ENCODE measurements at regions not wholly inside any gene's neighbourhood (a gene's known extent, or its start where the extent isn't known, plus 50 kb on each side); places are given as distances from the start of the nearest gene placed in this dataset.
"Not testable (repeated sequence)": the region's sequence is repeated elsewhere in the genome, so short reads cannot be mapped to it uniquely, and the experiment has no call there.

DNA sequence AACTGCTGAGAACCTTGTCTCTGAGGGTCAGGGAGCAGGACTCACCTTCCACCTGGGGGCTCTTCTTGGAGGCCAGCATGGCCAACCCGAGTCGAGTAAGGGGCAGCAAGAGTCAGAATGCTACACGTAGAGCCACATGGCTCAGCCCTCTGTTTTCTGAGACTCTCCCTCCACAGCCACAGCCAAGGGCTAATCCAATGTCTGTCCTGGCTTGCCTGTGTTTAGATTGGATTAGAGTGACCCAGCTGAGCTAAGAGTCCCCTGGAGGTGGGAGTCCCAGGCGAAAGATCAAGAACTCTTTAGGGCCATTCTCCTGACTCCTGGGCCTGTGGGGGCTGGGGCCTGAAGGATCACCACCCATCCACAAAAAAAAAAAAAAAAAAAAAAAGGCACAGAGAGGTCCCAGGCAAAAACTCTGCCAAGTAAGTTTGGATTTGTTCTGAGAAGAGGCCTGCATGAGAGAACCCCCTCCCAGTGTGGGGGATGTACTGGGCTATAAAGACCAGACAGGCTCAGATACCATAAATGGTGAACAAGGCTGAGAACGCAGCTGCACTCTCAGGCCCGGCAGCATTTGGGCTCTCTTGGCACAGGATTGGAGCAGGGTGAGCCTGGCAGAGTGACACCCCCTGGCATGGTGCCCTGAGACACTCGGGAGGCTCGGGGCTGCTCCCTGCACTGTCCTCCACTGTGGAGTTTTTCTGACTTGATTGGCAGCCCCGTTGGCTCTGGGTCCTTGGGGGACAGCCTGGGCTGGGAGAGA lies 88.0 kb upstream of the OSBPL11 start:
- no peaks in the 10 kb centered on the region for H3K4me1 ChIP-seq (ENCODE audit: insufficient read depth)
- DNase-seq, result no peak
- TF ChIP-seq EZH2 (IDR thresholded peaks at IDR 0.05; ENCODE audit: insufficient read depth, poor library complexity, severe bottlenecking) (no peak), EZH2phosphoT487 (IDR thresholded peaks at IDR 0.05; ENCODE audit: insufficient read depth, low read depth) (no peak)
- in situ Hi-C loops (cut with MboI), result no loop called here
- H3K9ac ChIP-seq, result no peak overlapping the region
- H4K20me1 ChIP-seq (ENCODE audit: insufficient read depth), result no peaks in the 10 kb centered on the region
- no peaks in the 10 kb centered on the region for H3F3A ChIP-seq (ENCODE audit: insufficient read depth)
- H3K27ac ChIP-seq, result no peak overlapping the region
- no peak overlapping the region for H3K4me3 ChIP-seq
- no peaks in the 10 kb centered on the region for H3K9me3 ChIP-seq (ENCODE audit: low read depth)
- H3K79me2 ChIP-seq (ENCODE audit: insufficient read depth), result no peaks in the 10 kb centered on the region
- no peaks in the 10 kb centered on the region for H3K36me3 ChIP-seq (ENCODE audit: low read depth)
- H3K4me2 ChIP-seq (ENCODE audit: unreplicated experiment), result no peak overlapping the region
- no peaks in the 10 kb centered on the region for H3K9me2 ChIP-seq (ENCODE audit: insufficient read depth)
- WGBS, 2 experiments (ENCODE audit: low coverage in 1 of 2, low lambda C conversion rate in 2 of 2, missing lambda C conversion rate in 2 of 2), result 58 to 65% methylated on average over 9 of the region's 9 CpGs
- no peaks in the 10 kb centered on the region for H3K27me3 ChIP-seq (replicated peaks; ENCODE audit: insufficient read depth)
- H2AFZ ChIP-seq, result no peak overlapping the region

GRCh38 chr3:125684199-125684598 lies 88.9 kb upstream of the OSBPL11 start:
- no peak overlapping the region for H3K9ac ChIP-seq
- in situ Hi-C loops (cut with MboI), result no loop called here
- H2AFZ ChIP-seq, result no peak overlapping the region
- no peak overlapping the region for H3K27ac ChIP-seq
- H3K36me3 ChIP-seq (ENCODE audit: low read depth), result no peaks in the 10 kb centered on the region
- TF ChIP-seq EZH2 (IDR thresholded peaks at IDR 0.05; ENCODE audit: insufficient read depth, poor library complexity, severe bottlenecking) (no peak), EZH2phosphoT487 (IDR thresholded peaks at IDR 0.05; ENCODE audit: insufficient read depth, low read depth) (no peak)
- no peaks in the 10 kb centered on the region for H3K9me3 ChIP-seq (ENCODE audit: low read depth)
- no peak overlapping the region for H3K4me2 ChIP-seq (ENCODE audit: unreplicated experiment)
- H3K4me1 ChIP-seq (ENCODE audit: insufficient read depth), result no peaks in the 10 kb centered on the region
- no peak overlapping the region for H3K4me3 ChIP-seq
- no peaks in the 10 kb centered on the region for H3K9me2 ChIP-seq (ENCODE audit: insufficient read depth)
- peak; percentile 23 for DNase-seq
- H3F3A ChIP-seq (ENCODE audit: insufficient read depth), result no peaks in the 10 kb centered on the region
- 49 to 50% methylated on average over 11 of the region's 11 CpGs for WGBS, 2 experiments (ENCODE audit: low coverage in 1 of 2, low lambda C conversion rate in 2 of 2, missing lambda C conversion rate in 2 of 2)
- H3K79me2 ChIP-seq (ENCODE audit: insufficient read depth), result no peaks in the 10 kb centered on the region
- no peaks in the 10 kb centered on the region for H4K20me1 ChIP-seq (ENCODE audit: insufficient read depth)
- H3K27me3 ChIP-seq (replicated peaks; ENCODE audit: insufficient read depth), result no peaks in the 10 kb centered on the region

DNA sequence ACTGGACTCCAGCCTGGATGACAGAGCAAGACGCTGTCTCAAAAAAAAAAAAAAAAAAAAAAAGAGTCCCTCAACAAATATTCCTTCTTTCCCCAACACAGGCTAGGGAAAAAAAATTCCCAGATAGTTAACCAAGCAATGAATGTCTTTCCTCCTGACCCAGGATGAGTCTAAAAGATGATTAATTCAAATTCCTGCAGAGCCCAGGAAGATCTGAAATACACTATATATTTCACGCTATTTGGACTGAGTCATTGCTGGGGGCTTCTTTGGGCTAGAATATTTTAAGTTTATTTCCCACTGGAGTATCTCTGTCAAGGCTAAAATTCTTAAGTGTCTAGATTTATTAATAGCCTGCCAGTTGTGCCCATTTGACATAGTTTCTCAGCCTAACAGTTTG lies 90.4 kb upstream of the OSBPL11 start:
- H3F3A ChIP-seq (ENCODE audit: insufficient read depth); H3K36me3 ChIP-seq (ENCODE audit: low read depth); H3K9me3 ChIP-seq (ENCODE audit: low read depth); H3K4me1 ChIP-seq (ENCODE audit: insufficient read depth); H3K27me3 ChIP-seq (replicated peaks; ENCODE audit: insufficient read depth); H3K9me2 ChIP-seq (ENCODE audit: insufficient read depth); H3K27ac ChIP-seq; H3K79me2 ChIP-seq (ENCODE audit: insufficient read depth); in situ Hi-C loops (cut with MboI); H3K4me3 ChIP-seq; H2AFZ ChIP-seq; H4K20me1 ChIP-seq (ENCODE audit: insufficient read depth); H3K4me2 ChIP-seq (ENCODE audit: unreplicated experiment); H3K9ac ChIP-seq: not testable (repeated sequence)
- WGBS, 2 experiments (ENCODE audit: low coverage in 1 of 2, low lambda C conversion rate in 2 of 2, missing lambda C conversion rate in 2 of 2), result 40 to 53% methylated on average over 2 of the region's 2 CpGs
- DNase-seq, result peak; percentile 29

GRCh38 chr3:125692361-125692760 lies 97.1 kb upstream of the OSBPL11 start:
- H3K79me2 ChIP-seq (ENCODE audit: insufficient read depth), result no peaks in the 10 kb centered on the region
- DNase-seq, result no peak
- H3K36me3 ChIP-seq (ENCODE audit: low read depth), result no peaks in the 10 kb centered on the region
- no peak overlapping the region for H3K27ac ChIP-seq
- no peaks in the 10 kb centered on the region for H3K9me2 ChIP-seq (ENCODE audit: insufficient read depth)
- in situ Hi-C loops (cut with MboI), result no loop called here
- no peaks in the 10 kb centered on the region for H3K4me1 ChIP-seq (ENCODE audit: insufficient read depth)
- no peaks in the 10 kb centered on the region for H4K20me1 ChIP-seq (ENCODE audit: insufficient read depth)
- no peaks in the 10 kb centered on the region for H3K9me3 ChIP-seq (ENCODE audit: low read depth)
- no peak overlapping the region for H3K9ac ChIP-seq
- H3K4me2 ChIP-seq (ENCODE audit: unreplicated experiment), result no peak overlapping the region
- H3K27me3 ChIP-seq (replicated peaks; ENCODE audit: insufficient read depth), result no peaks in the 10 kb centered on the region
- H3F3A ChIP-seq (ENCODE audit: insufficient read depth), result no peaks in the 10 kb centered on the region
- no peak for TF ChIP-seq EZH2phosphoT487 (IDR thresholded peaks at IDR 0.05; ENCODE audit: insufficient read depth, low read depth)
- no peak for TF ChIP-seq EZH2 (IDR thresholded peaks at IDR 0.05; ENCODE audit: insufficient read depth, poor library complexity, severe bottlenecking)
- no peak overlapping the region for H2AFZ ChIP-seq
- WGBS, 2 experiments (ENCODE audit: low coverage in 1 of 2, low lambda C conversion rate in 2 of 2, missing lambda C conversion rate in 2 of 2), result 76 to 80% methylated on average over 13 of the region's 13 CpGs
- H3K4me3 ChIP-seq, result no peak overlapping the region

- H3K27me3 ChIP-seq (replicated peaks; ENCODE audit: insufficient read depth), result no peaks in the 10 kb centered on the region
- H3K9me3 ChIP-seq (ENCODE audit: low read depth), result no peaks in the 10 kb centered on the region
- H3K27ac ChIP-seq, result no peak overlapping the region
- H4K20me1 ChIP-seq (ENCODE audit: insufficient read depth), result no peaks in the 10 kb centered on the region
- DNase-seq, result no peak
- H3K9ac ChIP-seq, result no peak overlapping the region
- WGBS, 2 experiments (ENCODE audit: low coverage in 1 of 2, low lambda C conversion rate in 2 of 2, missing lambda C conversion rate in 2 of 2), result 90 to 93% methylated on average over 10 of the region's 10 CpGs
- no peaks in the 10 kb centered on the region for H3K4me1 ChIP-seq (ENCODE audit: insufficient read depth)
- H3K36me3 ChIP-seq (ENCODE audit: low read depth), result no peaks in the 10 kb centered on the region
- no peak overlapping the region for H3K4me2 ChIP-seq (ENCODE audit: unreplicated experiment)
- H3K9me2 ChIP-seq (ENCODE audit: insufficient read depth), result no peaks in the 10 kb centered on the region
- TF ChIP-seq EZH2 (IDR thresholded peaks at IDR 0.05; ENCODE audit: insufficient read depth, poor library complexity, severe bottlenecking), result no peak
- no peak for TF ChIP-seq EZH2phosphoT487 (IDR thresholded peaks at IDR 0.05; ENCODE audit: insufficient read depth, low read depth)
- H3F3A ChIP-seq (ENCODE audit: insufficient read depth), result no peaks in the 10 kb centered on the region
- in situ Hi-C loops (cut with MboI), result no loop called here
- no peak overlapping the region for H3K4me3 ChIP-seq
- no peak overlapping the region for H2AFZ ChIP-seq
- H3K79me2 ChIP-seq (ENCODE audit: insufficient read depth), result no peaks in the 10 kb centered on the region
Measured at GRCh38 chr3:125693887-125694286, 98.6 kb upstream of the OSBPL11 start.

All from GM23248 (cell line).